GM12875 (cell line): ENCODE measurements at regions not wholly inside any gene's neighbourhood (a gene's known extent, or its start where the extent isn't known, plus 50 kb on each side); places are given as distances from the start of the nearest gene placed in this dataset.
"Not testable (repeated sequence)": the region's sequence is repeated elsewhere in the genome, so short reads cannot be mapped to it uniquely, and the experiment has no call there.

ENCODE experiments used
- H3K4me3 ChIP-seq: one replicate; pipeline ENCODE4 v1.5.1; 2011; ENCODE audit warnings: low read depth, low read length, control low read depth
- CTCF ChIP-seq: IDR thresholded peaks from 2 replicates; pipeline ENCODE4 v1.5.1; 2011; ENCODE audit warnings: low read depth, mild to moderate bottlenecking, control low read depth, inconsistent platforms, low read length, moderate library complexity, borderline replicate concordance; ENCODE audit not compliant: insufficient read depth

DNA sequence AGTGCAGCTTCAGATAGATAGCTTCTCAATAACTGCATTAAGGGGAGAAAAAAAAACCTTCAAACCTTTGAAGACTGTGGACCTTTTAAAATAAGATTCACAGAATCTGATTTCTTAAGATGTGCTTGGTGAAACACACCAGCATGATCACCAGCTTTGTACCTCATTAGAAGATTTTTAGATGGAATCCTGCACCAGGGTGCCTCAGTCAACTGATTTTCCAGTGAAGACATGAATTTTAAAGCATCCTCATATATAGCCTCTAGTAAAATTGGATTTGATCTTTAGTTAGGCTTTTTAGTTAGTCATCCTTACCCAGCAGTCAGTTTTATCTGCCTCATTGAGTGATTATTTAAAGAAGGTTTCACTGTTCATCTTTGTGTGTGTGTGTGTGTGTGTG lies 208.6 kb upstream of the DEPDC1 start:
- H3K4me3 ChIP-seq: no peak overlapping the region
- TF ChIP-seq CTCF: no peak

GRCh38 chr1:68706639-68707317 lies 209.9 kb upstream of the DEPDC1 start:
- no peak overlapping the region for H3K4me3 ChIP-seq
- no peak for TF ChIP-seq CTCF

- no peak overlapping the region for H3K4me3 ChIP-seq
- TF ChIP-seq CTCF: no peak
Measured at GRCh38 chr1:68717330-68717729, 220.4 kb upstream of the DEPDC1 start.

DNA sequence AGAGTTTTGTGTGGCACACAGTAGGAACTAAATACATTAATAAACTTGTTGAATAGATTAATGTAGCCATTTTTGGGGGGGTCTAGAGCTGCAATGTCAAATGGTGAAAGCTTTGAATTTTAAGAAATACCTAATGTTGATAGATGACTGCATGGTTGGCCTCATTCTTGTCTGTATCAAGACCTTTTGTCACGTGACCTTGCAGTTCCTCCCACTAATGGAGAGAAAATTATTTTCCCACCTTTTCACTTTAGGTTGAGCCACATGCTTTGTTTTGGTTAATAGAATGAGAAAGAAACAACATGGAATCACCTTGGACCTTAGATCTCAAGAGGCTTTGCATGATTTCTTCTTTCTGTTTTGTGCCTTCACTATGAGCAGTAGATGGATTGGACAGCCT lies 223.6 kb upstream of the DEPDC1 start:
- no peak overlapping the region for H3K4me3 ChIP-seq
- TF ChIP-seq CTCF: no peak

- no peak for TF ChIP-seq CTCF
Measured at GRCh38 chr1:68723791-68724190, 226.9 kb upstream of the DEPDC1 start.

DNA sequence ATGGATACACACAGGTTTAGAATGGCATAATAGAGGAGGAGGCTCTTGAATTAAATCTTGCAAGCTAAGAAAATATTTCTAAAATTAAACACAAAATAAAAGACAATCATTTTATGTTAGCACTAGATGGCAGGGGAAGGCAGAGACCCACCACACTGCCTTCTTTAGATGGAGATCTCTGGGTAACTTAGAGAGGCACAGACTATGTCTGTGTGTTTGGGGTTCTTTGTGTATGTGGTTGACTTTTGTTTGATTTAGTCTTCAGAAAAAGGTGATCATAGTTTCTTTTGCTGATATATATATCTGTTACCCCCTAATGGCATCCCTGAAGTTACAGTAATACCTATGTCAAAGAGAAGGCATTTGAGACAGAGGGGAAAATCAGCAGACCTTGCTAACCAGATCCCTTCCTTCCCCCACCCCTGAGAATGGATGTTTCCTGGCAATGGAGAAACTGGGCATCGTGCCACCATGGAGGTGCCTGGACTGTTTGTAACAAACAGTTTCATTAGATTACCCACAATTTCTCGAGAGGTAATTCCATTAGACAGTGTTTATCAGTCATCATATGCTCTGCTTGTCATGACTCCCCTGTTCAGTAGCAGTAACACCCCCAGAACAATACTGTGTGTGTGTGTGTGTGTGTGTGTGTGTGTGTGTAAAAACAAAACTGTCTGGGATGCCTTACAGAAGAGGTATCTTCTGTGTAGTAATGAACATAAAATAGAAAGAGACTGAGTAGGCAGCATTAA lies 228.3 kb upstream of the DEPDC1 start:
- no peak for TF ChIP-seq CTCF
- H3K4me3 ChIP-seq: no peak overlapping the region

More at GRCh38 chr1:68723791-68724190, 226.9 kb upstream of the DEPDC1 start:
- no peak overlapping the region for H3K4me3 ChIP-seq

DNA sequence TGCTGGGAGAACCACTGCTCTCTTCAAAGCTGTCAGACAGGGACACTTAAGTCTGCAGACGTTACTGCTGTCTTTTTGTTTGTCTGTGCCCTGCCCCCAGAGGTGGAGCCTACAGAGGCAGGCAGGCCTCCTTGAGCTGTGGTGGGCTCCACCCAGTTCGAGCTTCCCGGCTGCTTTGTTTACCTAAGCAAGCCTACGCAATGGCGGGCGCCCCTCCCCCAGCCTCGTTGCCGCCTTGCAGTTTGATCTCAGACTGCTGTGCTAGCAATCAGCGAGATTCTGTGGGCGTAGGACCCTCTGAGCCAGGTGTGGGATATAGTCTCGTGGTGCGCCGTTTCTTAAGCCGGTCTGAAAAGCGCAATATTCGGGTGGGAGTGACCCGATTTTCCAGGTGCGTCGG lies 242.6 kb upstream of the DEPDC1 start:
- not testable (repeated sequence) for H3K4me3 ChIP-seq
